HCT116 (cell line): ENCODE measurements at regions not wholly inside any gene's neighbourhood (a gene's known extent, or its start where the extent isn't known, plus 50 kb on each side); places are given as distances from the start of the nearest gene placed in this dataset.

Experiments
- ATAC-seq: fragments of 200-7000 bp; cut with Tn5 transposase; 2 replicates; pipeline ENCODE4 v1.9.1; 2020; ENCODE audit warnings: mild to moderate bottlenecking, moderate library complexity
- BruUV-seq: library from RNA; stranded (reverse); fragments of 400-500 nt; replicated peaks from 2 replicates; lab custom pipeline; 2021; lab: Mats Ljungman, UMichigan
- CTCF ChIA-PET: fragments of 300-600 bp; sonication (Branson Sonifier 250); formaldehyde crosslinking; loops from one replicate; lab custom pipeline; 2021; ENCODE audit warnings: antibody characterized with exemption; lab: Charles Lee
- POLR2A ChIA-PET: fragments of 300-600, 350-600 bp; sonication (Branson Sonifier 250); formaldehyde crosslinking; loops from one replicate; lab custom pipeline; 2021; ENCODE audit warnings: antibody characterized with exemption; lab: Charles Lee
- RAD21 ChIA-PET, 2 experiments: fragments of 300-600 bp; sonication (Branson Sonifier 250); formaldehyde crosslinking; loops; one replicate each; lab custom pipeline; 2023; ENCODE audit warnings: low total read pairs in 2 of 2; ENCODE audit not compliant: uncharacterized antibody in 2 of 2, unreplicated experiment in 2 of 2, low non-redundant PET in 1 of 2; lab: Charles Lee
- DNase-seq: peaks from one replicate; pipeline ENCODE4 v3.0.0-alpha.2; 2010; ENCODE audit warnings: low read depth, low spot score
- H2AFZ ChIP-seq: fragments of 200-600 bp; shearing (Covaris generic), sonication (generic); 2 replicates; pipeline ENCODE4 v1.6.1; 2017; ENCODE audit warnings: low read depth, mixed run types, mixed read lengths, antibody characterized with exemption, low read length; ENCODE audit not compliant: poor library complexity, severe bottlenecking
- H3K27ac ChIP-seq: 2 replicates; pipeline ENCODE4 v1.5.1; 2012; ENCODE audit warnings: low read depth, low read length
- H3K27me3 ChIP-seq: fragments of 200-600 bp; sonication (generic); 2 replicates; pipeline ENCODE4 v1.6.1; 2016; ENCODE audit warnings: mixed run types, low read length, mixed read lengths; ENCODE audit not compliant: insufficient read depth
- H3K36me3 ChIP-seq, 2 experiments: fragments of 200-500 bp in 1 of 2; fragments of 200-600 bp in 1 of 2; sonication (Bioruptor generic) in 1 of 2; sonication (generic) in 1 of 2; 2 replicates each; pipeline versions ENCODE4 v1.5.1 to v1.6.1; 2014 to 2016; ENCODE audit warnings: low read length in 2 of 2, inconsistent platforms in 1 of 2, mixed read lengths in 1 of 2, mixed run types in 1 of 2; ENCODE audit not compliant: insufficient read depth in 2 of 2, control insufficient read depth in 1 of 2
- H3K4me1 ChIP-seq, 2 experiments: fragments of 200-600 bp in 1 of 2; sonication (generic) in 1 of 2; 2 replicates each; pipeline versions ENCODE4 v1.5.1 to v1.6.1; 2012 to 2017; ENCODE audit warnings: low read length in 2 of 2, inconsistent platforms in 1 of 2, mild to moderate bottlenecking in 1 of 2, mixed read lengths in 1 of 2, mixed run types in 1 of 2, moderate library complexity in 1 of 2; ENCODE audit not compliant: insufficient read depth in 2 of 2, control insufficient read depth in 1 of 2
- H3K4me2 ChIP-seq: fragments of 200-600 bp; sonication (generic); 2 replicates; pipeline ENCODE4 v1.6.1; 2017; ENCODE audit warnings: mixed run types, low read length, mixed read lengths
- H3K4me3 ChIP-seq, 2 experiments: fragments of 200-600 bp in 1 of 2; sonication (generic) in 1 of 2; replicated peaks in 1 of 2; 2 replicates each; pipeline ENCODE4 v1.5.1; 2011 to 2016; ENCODE audit warnings: low read length in 2 of 2, control low read depth in 1 of 2, low read depth in 1 of 2, mild to moderate bottlenecking in 1 of 2, mixed read lengths in 1 of 2, mixed run types in 1 of 2
- H3K79me2 ChIP-seq: fragments of 200-600 bp; sonication (generic); 2 replicates; pipeline ENCODE4 v1.6.1; 2017; ENCODE audit warnings: mild to moderate bottlenecking, mixed run types, low read length, moderate library complexity, mixed read lengths; ENCODE audit not compliant: insufficient read depth
- H3K9ac ChIP-seq: fragments of 200-600 bp; sonication (generic); 2 replicates; pipeline ENCODE4 v1.6.1; 2016; ENCODE audit warnings: low read length, mixed read lengths
- H3K9me2 ChIP-seq: fragments of 200-600 bp; sonication (generic), shearing (Covaris generic); 2 replicates; pipeline ENCODE4 v1.6.1; 2017; ENCODE audit warnings: mixed run types, mild to moderate bottlenecking, moderate library complexity; ENCODE audit not compliant: insufficient read depth
- H3K9me3 ChIP-seq, 2 experiments: fragments of 200-500 bp in 1 of 2; fragments of 200-600 bp in 1 of 2; sonication (Bioruptor generic) in 1 of 2; sonication (generic) in 1 of 2; 2 replicates each; pipeline ENCODE4 v1.6.1; 2014 to 2017; ENCODE audit warnings: low read length in 2 of 2, mixed read lengths in 2 of 2, inconsistent platforms in 1 of 2, low read depth in 1 of 2, mild to moderate bottlenecking in 1 of 2, mixed run types in 1 of 2, moderate library complexity in 1 of 2; ENCODE audit not compliant: control insufficient read depth in 1 of 2, insufficient read depth in 1 of 2
- H4K20me1 ChIP-seq: fragments of 200-600 bp; sonication (generic), shearing (Covaris generic); 2 replicates; pipeline ENCODE4 v1.6.1; 2017; ENCODE audit warnings: mixed run types, mild to moderate bottlenecking, moderate library complexity; ENCODE audit not compliant: insufficient read depth
- CBX3 ChIP-seq: IDR thresholded peaks from 2 replicates; pipeline ENCODE4 v1.6.1; 2012; ENCODE audit warnings: low read depth
- CEBPB ChIP-seq: IDR thresholded peaks from 2 replicates; pipeline ENCODE4 v1.6.1; 2012; ENCODE audit warnings: low read depth
- CTCF ChIP-seq, 3 experiments: fragments of 200-600 bp in 1 of 3; sonication (generic) in 1 of 3; IDR thresholded peaks in 2 of 3; conservative IDR thresholded peaks in 1 of 3; 2 replicates each; pipeline ENCODE4 v1.5.1; 2012 to 2017; ENCODE audit warnings: low read depth in 2 of 3, low read length in 2 of 3, antibody characterized with exemption in 1 of 3, borderline replicate concordance in 1 of 3, control low read depth in 1 of 3, mild to moderate bottlenecking in 1 of 3, mixed read lengths in 1 of 3, mixed run types in 1 of 3, moderate library complexity in 1 of 3; ENCODE audit not compliant: insufficient read depth in 1 of 3
- ELF1 ChIP-seq: IDR thresholded peaks from 2 replicates; pipeline ENCODE4 v1.6.1; 2012; ENCODE audit warnings: low read depth, borderline replicate concordance
- EZH2 ChIP-seq: fragments of 200-600 bp; sonication (generic); IDR thresholded peaks from 2 replicates; pipeline ENCODE4 v1.6.1; 2017; ENCODE audit warnings: antibody characterized with exemption, mixed run types
- EZH2phosphoT487 ChIP-seq: fragments of 200-600 bp; IDR thresholded peaks from 2 replicates; pipeline ENCODE4 v1.6.1; 2018; ENCODE audit warnings: antibody characterized with exemption, borderline replicate concordance
- FOSL1 ChIP-seq: IDR thresholded peaks from 2 replicates; pipeline ENCODE4 v1.6.1; 2012; ENCODE audit warnings: low read depth
- JUND ChIP-seq: IDR thresholded peaks from 2 replicates; pipeline ENCODE4 v1.6.1; 2012
- POLR2A ChIP-seq: IDR thresholded peaks from 2 replicates; pipeline ENCODE4 v1.7.0; 2011; ENCODE audit warnings: borderline replicate concordance; ENCODE audit not compliant: insufficient read depth, insufficient read length; ENCODE audit errors: extremely low read depth
- POLR2AphosphoS5 ChIP-seq: IDR thresholded peaks from 2 replicates; pipeline ENCODE4 v1.6.1; 2011; ENCODE audit warnings: mild to moderate bottlenecking, low read depth, low read length, moderate library complexity
- RAD21 ChIP-seq: IDR thresholded peaks from 2 replicates; pipeline ENCODE4 v1.6.1; 2012; ENCODE audit warnings: low read depth, mild to moderate bottlenecking
- REST ChIP-seq: IDR thresholded peaks from 2 replicates; pipeline ENCODE4 v1.6.1; 2012; ENCODE audit warnings: low read depth
- SIN3A ChIP-seq: IDR thresholded peaks from 2 replicates; pipeline ENCODE4 v1.6.1; 2012; ENCODE audit warnings: low read depth
- SP1 ChIP-seq: IDR thresholded peaks from 2 replicates; pipeline ENCODE4 v1.6.1; 2012; ENCODE audit warnings: low read depth
- SRF ChIP-seq: IDR thresholded peaks from 2 replicates; pipeline ENCODE4 v1.6.1; 2012; ENCODE audit warnings: low read depth
- TCF7L2 ChIP-seq: IDR thresholded peaks from 2 replicates; pipeline ENCODE4 v1.7.0; 2011; ENCODE audit warnings: borderline replicate concordance, inconsistent platforms; ENCODE audit not compliant: insufficient read depth, insufficient read length; ENCODE audit errors: extremely low read depth
- YY1 ChIP-seq: IDR thresholded peaks from 2 replicates; pipeline ENCODE4 v1.6.1; 2011; ENCODE audit warnings: low read length, low read depth, moderate library complexity, mild to moderate bottlenecking; ENCODE audit not compliant: insufficient replicate concordance; ENCODE audit errors: extremely low read depth
- ZFX ChIP-seq: fragments of 450-650 bp; IDR thresholded peaks from 2 replicates; pipeline ENCODE4 v1.6.1; 2017
- ZNF274 ChIP-seq: fragments of 200-500 bp; sonication (Bioruptor generic); IDR thresholded peaks from 2 replicates; pipeline ENCODE4 v1.6.1; 2014; ENCODE audit warnings: mild to moderate bottlenecking, low read depth, low read length, inconsistent platforms
- intact Hi-C: fragments of 100-400 bp; cut with micrococcal nuclease; formaldehyde crosslinking; loops from 2 replicates; pipeline ENCODE4 v1.10.0; 2022

GRCh38 chr22:27386186-27386585 is 415.4 kb downstream of the MN1 start:
- no TSS peak for BruUV-seq
- ChIA-PET CTCF (no interaction called here), POLR2A (no interaction called here), RAD21 (no interaction called here)
- ATAC-seq (no peak), DNase-seq (no peak)
- no peaks in the 10 kb centered on the region for H3K9me3 ChIP-seq
- no peaks in the 10 kb centered on the region for H3K79me2 ChIP-seq
- H3K36me3 ChIP-seq, result no peaks in the 10 kb centered on the region
- H2AFZ ChIP-seq, result no peak overlapping the region
- no peak overlapping the region for H3K4me2 ChIP-seq
- TF ChIP-seq TCF7L2 (no peak), EZH2 (no peak), ZFX (no peak), CTCF (IDR thresholded peaks at IDR 0.05 in 2 of 3, conservative IDR thresholded peaks at IDR 0.05 in 1 of 3; ENCODE audit: borderline replicate concordance in 1 of 3, insufficient read depth in 1 of 3, low read depth in 2 of 3, low read length in 2 of 3) (no peak), CBX3 (no peak), CEBPB (no peak), REST (no peak), JUND (no peak), YY1 (no peak), FOSL1 (no peak), ELF1 (no peak), EZH2phosphoT487 (no peak), ZNF274 (no peak), POLR2A (no peak), SRF (no peak), SP1 (no peak), SIN3A (no peak), RAD21 (no peak), POLR2AphosphoS5 (no peak)
- intact Hi-C loops, result no loop called here
- H3K9me2 ChIP-seq, result no peaks in the 10 kb centered on the region
- no peaks in the 10 kb centered on the region for H4K20me1 ChIP-seq
- H3K27ac ChIP-seq, result no peak overlapping the region
- H3K4me1 ChIP-seq, result no peaks in the 10 kb centered on the region
- H3K9ac ChIP-seq, result no peak overlapping the region
- H3K4me3 ChIP-seq, result no peak overlapping the region
- H3K27me3 ChIP-seq, result peaks cover 61% of the 10 kb centered on the region
